HEK293T (cell line): ENCODE measurements at regions not wholly inside any gene's neighbourhood (a gene's known extent, or its start where the extent isn't known, plus 50 kb on each side); places are given as distances from the start of the nearest gene placed in this dataset.

Source experiments
- CTCF ChIA-PET: fragments of 350-600 bp; formaldehyde crosslinking; extraction: SDS; loops from one replicate; lab custom pipeline; 2021; ENCODE audit warnings: antibody characterized with exemption, inconsistent platforms; lab: Yijun Ruan, JAX
- POLR2A ChIA-PET: fragments of 350-600 bp; formaldehyde crosslinking; extraction: SDS; loops from one replicate; lab custom pipeline; 2020; ENCODE audit warnings: antibody characterized with exemption, inconsistent platforms; lab: Yijun Ruan, JAX
- DNase-seq: peaks from one replicate; pipeline ENCODE4 v3.0.0; 2012; ENCODE audit warnings: mixed read lengths; ENCODE audit errors: extremely low spot score
- ARNT ChIP-seq: fragments of 450-650 bp; IDR thresholded peaks from 2 replicates; pipeline ENCODE4 v1.6.1; 2017; ENCODE audit warnings: mild to moderate bottlenecking
- BHLHE40 ChIP-seq: fragments of 450-650 bp; IDR thresholded peaks from 2 replicates; pipeline ENCODE4 v1.6.1; 2016; ENCODE audit warnings: mild to moderate bottlenecking, moderate library complexity, borderline replicate concordance
- CTBP1 ChIP-seq: fragments of 450-650 bp; IDR thresholded peaks from 2 replicates; pipeline ENCODE4 v1.6.1; 2016; ENCODE audit warnings: borderline replicate concordance
- ELF4 ChIP-seq: fragments of 450-650 bp; IDR thresholded peaks from 2 replicates; pipeline ENCODE4 v1.6.1; 2017; ENCODE audit warnings: antibody characterized with exemption
- FOXA1 ChIP-seq: fragments of 450-650 bp; IDR thresholded peaks from 2 replicates; pipeline ENCODE4 v1.6.1; 2016; ENCODE audit warnings: mild to moderate bottlenecking
- FOXK2 ChIP-seq: fragments of 450-650 bp; IDR thresholded peaks from 2 replicates; pipeline ENCODE4 v1.6.1; 2016; ENCODE audit warnings: mild to moderate bottlenecking
- FOXM1 ChIP-seq: fragments of 450-650 bp; IDR thresholded peaks from 2 replicates; pipeline ENCODE4 v1.6.1; 2017; ENCODE audit warnings: mild to moderate bottlenecking, borderline replicate concordance
- HDGF ChIP-seq: fragments of 450-650 bp; IDR thresholded peaks from 2 replicates; pipeline ENCODE4 v1.6.1; 2017; ENCODE audit warnings: antibody characterized with exemption, borderline replicate concordance
- L3MBTL2 ChIP-seq: fragments of 450-650 bp; conservative IDR thresholded peaks from 2 replicates; pipeline ENCODE4 v1.6.1; 2016; ENCODE audit warnings: mild to moderate bottlenecking
- LEF1 ChIP-seq: fragments of 450-650 bp; IDR thresholded peaks from 2 replicates; pipeline ENCODE4 v1.6.1; 2017; ENCODE audit warnings: mild to moderate bottlenecking, borderline replicate concordance
- NFRKB ChIP-seq: fragments of 450-650 bp; IDR thresholded peaks from 2 replicates; pipeline ENCODE4 v1.6.1; 2016; ENCODE audit warnings: mild to moderate bottlenecking, moderate library complexity
- SP1 ChIP-seq: fragments of 450-650 bp; IDR thresholded peaks from 2 replicates; pipeline ENCODE4 v1.6.1; 2017
- SUZ12 ChIP-seq: fragments of 450-650 bp; IDR thresholded peaks from 2 replicates; pipeline ENCODE4 v1.6.1; 2016; ENCODE audit warnings: mild to moderate bottlenecking
- TARDBP ChIP-seq: fragments of 450-650 bp; IDR thresholded peaks from 2 replicates; pipeline ENCODE4 v1.6.1; 2016
- ZNF384 ChIP-seq: fragments of 450-650 bp; IDR thresholded peaks from 2 replicates; pipeline ENCODE4 v1.6.1; 2016
- TF ChIP-seq, protein P1 (sequence below): fragments of 450-650 bp; IDR thresholded peaks from 2 replicates; pipeline ENCODE4 v1.6.1; 2016

DNA sequence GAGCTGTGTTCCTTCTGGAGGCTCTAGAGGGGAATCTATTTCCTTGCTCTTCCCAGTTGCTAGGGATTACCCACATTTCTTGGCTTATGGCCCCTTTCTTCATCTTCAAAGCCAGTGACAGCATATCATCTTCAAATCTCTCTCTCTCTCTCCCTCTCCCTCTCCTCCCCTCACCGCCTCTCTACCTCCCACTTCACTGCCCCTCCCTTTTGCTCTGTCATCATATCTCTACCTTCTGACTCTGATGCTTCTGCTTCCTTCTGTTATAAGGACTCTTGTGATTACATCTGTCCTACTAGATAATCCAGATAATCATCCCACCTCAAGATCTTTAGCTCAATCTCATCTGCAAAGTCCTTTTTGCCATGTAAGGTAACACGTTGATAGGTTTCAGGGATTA, 93.1 kb upstream of the TEX13D start:
- TF ChIP-seq NFRKB (no peak), SP1 (no peak), ZNF384 (no peak), BHLHE40 (no peak), L3MBTL2 (no peak), FOXA1 (no peak), FOXK2 (no peak)
- TF ChIP-seq, protein P1, sequence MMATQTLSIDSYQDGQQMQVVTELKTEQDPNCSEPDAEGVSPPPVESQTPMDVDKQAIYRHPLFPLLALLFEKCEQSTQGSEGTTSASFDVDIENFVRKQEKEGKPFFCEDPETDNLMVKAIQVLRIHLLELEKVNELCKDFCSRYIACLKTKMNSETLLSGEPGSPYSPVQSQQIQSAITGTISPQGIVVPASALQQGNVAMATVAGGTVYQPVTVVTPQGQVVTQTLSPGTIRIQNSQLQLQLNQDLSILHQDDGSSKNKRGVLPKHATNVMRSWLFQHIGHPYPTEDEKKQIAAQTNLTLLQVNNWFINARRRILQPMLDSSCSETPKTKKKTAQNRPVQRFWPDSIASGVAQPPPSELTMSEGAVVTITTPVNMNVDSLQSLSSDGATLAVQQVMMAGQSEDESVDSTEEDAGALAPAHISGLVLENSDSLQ, result no peak
- ChIA-PET POLR2A (no interaction called here), CTCF (no interaction called here)
- no peak for DNase-seq

DNA sequence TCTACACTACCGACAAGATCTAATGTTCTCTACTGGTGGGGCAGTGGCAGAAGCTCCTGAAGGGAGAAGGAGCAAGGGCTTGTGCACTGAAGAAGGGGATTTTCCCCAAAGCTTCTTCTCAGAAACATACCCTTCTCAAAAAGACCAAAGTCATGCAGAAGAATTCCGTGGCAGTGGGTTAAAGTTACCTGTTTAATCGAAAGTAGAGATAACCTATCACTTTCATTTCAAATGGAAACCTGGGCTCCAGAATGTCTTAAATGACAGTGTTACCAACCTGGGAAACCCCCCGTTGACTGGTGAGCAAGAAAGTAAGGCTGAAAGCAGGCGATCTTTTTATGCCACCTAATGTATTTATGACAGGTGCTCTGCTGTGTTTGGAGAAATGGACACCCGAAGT, 92.5 kb upstream of the TEX13D start:
- ChIA-PET CTCF (no interaction called here), POLR2A (no interaction called here)
- DNase-seq, result no peak
- TF ChIP-seq FOXK2, result no peak
- no peak for TF ChIP-seq CTBP1
- no peak for TF ChIP-seq ELF4

DNA sequence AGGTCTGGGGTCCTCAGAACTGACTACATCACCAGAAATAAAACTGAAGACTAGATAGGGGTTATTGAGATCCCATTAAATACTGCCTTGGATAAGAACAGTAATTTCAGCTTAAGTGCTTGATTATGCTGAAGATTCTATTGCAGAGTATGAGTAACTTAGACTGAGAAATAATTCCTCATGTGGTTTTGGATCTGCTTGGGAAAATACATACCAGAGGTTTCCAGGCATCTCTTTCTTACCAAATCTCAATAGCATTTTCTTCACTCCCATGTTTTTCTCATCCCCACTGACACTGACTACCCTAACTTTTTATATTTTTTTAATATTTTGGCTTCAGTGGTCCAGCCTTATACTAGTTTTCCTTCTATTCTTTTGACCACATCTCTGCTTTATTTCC, 92.0 kb upstream of the TEX13D start:
- no peak for DNase-seq
- TF ChIP-seq BHLHE40 (no peak), LEF1 (no peak), CTBP1 (no peak), HDGF (no peak), L3MBTL2 (no peak), ZNF384 (no peak), NFRKB (no peak)
- ChIA-PET CTCF (no interaction called here), POLR2A (no interaction called here)

DNA sequence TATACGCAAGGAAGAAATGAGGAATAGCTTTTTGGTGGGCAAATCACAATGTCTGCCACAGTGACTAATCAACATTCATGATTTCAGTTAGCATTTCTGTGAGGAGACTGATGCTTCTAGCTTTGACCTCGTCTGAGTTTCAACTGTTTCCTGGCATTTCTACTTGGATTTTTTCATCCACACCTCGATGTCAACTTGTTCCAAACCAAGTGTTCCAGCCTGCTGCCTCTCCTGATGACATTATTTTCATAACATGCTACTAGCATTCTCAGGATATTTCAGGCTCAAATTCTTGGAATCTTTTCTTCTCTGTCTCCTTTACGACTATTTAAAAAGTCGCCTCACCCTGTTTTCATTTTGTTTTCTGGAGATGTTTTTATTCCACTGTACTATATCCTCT, 90.3 kb upstream of the TEX13D start:
- ChIA-PET CTCF (no interaction called here), POLR2A (no interaction called here)

DNA sequence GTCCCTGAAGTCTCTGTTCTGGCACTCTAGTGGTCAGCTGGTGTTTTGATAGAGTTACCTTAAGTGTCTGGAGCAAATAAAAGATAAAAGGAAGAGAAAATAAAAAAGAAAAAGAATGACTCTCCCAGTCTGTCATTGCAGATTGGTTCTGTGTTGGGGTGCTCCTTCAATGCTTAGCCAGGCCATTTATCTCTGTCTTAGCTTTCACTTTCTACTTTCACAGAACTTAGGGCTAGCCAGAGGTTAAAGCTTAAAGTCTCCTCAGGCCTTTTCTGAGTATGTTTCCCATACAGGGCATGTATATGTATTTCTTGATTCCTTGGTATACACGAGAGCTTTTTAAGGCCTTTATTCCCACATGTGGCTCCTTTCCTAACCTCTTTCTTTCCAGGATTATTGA, 83.1 kb upstream of the TEX13D start:
- CTCF ChIA-PET, result no interaction called here
- POLR2A ChIA-PET, result no interaction called here
- no peak for TF ChIP-seq FOXM1
- TF ChIP-seq FOXA1, result no peak
- no peak for TF ChIP-seq BHLHE40
- TF ChIP-seq NFRKB, result no peak
- no peak for TF ChIP-seq L3MBTL2
- TF ChIP-seq LEF1, result no peak
- TF ChIP-seq ARNT, result no peak
- TF ChIP-seq HDGF, result no peak
- TF ChIP-seq CTBP1, result no peak
- TF ChIP-seq ELF4, result no peak
- TF ChIP-seq SP1, result no peak
- TF ChIP-seq, protein P1, result no peak
- TF ChIP-seq SUZ12, result no peak
- no peak for TF ChIP-seq TARDBP
- TF ChIP-seq FOXK2, result no peak
- no peak for TF ChIP-seq ZNF384
- DNase-seq, result no peak

More for the DNA sequence above, 90.3 kb upstream of the TEX13D start:
- DNase-seq, result no peak
- TF ChIP-seq SUZ12 (no peak), HDGF (no peak), FOXA1 (no peak), LEF1 (no peak), L3MBTL2 (no peak), ARNT (no peak), CTBP1 (no peak), BHLHE40 (no peak), NFRKB (no peak), ZNF384 (no peak), FOXM1 (no peak), SP1 (no peak), ELF4 (no peak), TARDBP (no peak)
- TF ChIP-seq, protein P1, result no peak

DNA sequence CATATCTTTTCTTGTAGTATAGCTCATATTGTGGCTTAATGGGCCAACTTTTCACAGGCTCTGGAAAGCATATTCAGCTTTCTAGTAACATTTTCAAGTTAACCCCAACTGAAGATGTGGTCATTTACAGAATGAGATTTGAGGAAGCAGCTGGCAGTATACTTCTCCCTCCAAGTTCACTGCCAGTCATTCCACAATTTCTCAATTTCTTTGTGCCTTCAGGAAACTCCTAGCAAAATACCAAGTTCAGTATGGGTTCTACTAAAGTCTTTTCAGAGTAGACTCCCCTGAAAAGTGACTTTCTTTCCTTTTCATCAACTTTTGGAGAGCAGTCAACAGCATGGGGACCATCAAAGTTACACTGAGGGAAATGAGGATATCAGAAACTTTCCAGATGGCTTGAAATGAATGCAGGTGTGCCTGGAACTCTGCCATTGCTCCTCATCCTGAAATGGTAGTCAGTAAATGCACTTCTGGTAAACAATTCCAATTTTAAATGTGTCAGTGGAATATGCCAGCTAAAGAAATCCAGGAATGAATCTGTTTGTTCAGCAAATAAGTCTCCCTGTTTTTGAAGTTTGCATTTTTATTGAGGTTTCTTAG, 81.5 kb upstream of the TEX13D start:
- TF ChIP-seq, protein P1, result no peak
- TF ChIP-seq ELF4, result no peak
- TF ChIP-seq ARNT, result no peak
- no peak for TF ChIP-seq NFRKB
- no peak for TF ChIP-seq HDGF
- TF ChIP-seq ZNF384, result no peak
- TF ChIP-seq CTBP1, result no peak
- TF ChIP-seq L3MBTL2, result no peak
- TF ChIP-seq TARDBP, result no peak
- no peak for TF ChIP-seq FOXA1
- TF ChIP-seq LEF1, result no peak
- no peak for TF ChIP-seq FOXM1
- DNase-seq, result no peak
- ChIA-PET POLR2A (no interaction called here), CTCF (no interaction called here)
